SK-N-SH (cell line): ENCODE measurements at regions not wholly inside any gene's neighbourhood (a gene's known extent, or its start where the extent isn't known, plus 50 kb on each side); places are given as distances from the start of the nearest gene placed in this dataset.

Experiments used
- GABPA ChIP-seq: IDR thresholded peaks from 2 replicates; pipeline ENCODE4 v1.4.0; 2012; ENCODE audit warnings: low read depth, mild to moderate bottlenecking
- JUND ChIP-seq: IDR thresholded peaks from 2 replicates; pipeline ENCODE4 v1.4.0; 2012
- MXI1 ChIP-seq: IDR thresholded peaks from 2 replicates; pipeline ENCODE4 v1.6.1; 2012; ENCODE audit warnings: mild to moderate bottlenecking, low read depth, low read length, improper control_type of control experiment
- TF ChIP-seq, protein P1 (sequence below): fragments of 200-600 bp; sonication (generic); IDR thresholded peaks from 2 replicates; pipeline ENCODE4 v1.6.1; 2017; ENCODE audit warnings: antibody characterized with exemption, mild to moderate bottlenecking, moderate library complexity

DNA sequence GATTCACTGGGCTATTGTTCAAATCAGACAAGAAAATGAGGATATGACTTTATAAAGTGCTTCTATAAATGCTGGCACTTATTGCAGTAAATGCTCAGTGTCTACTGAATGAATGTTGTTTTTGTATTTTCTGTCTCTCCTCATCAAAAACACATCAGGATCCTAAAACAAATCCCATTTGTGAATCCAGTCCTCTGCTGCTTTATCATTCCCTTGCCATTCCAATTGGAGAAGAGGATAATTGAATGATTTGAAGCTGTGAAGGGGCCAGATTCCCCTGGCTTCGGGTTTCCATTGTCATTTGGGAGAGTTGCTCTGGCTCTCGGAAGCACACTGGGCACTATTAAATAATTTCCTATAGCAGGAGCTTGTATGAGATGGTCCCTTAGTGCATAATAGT lies 666.8 kb downstream of the ACTL7B start:
- TF ChIP-seq JUND (no peak), GABPA (no peak), MXI1 (no peak)
- TF ChIP-seq, protein P1, sequence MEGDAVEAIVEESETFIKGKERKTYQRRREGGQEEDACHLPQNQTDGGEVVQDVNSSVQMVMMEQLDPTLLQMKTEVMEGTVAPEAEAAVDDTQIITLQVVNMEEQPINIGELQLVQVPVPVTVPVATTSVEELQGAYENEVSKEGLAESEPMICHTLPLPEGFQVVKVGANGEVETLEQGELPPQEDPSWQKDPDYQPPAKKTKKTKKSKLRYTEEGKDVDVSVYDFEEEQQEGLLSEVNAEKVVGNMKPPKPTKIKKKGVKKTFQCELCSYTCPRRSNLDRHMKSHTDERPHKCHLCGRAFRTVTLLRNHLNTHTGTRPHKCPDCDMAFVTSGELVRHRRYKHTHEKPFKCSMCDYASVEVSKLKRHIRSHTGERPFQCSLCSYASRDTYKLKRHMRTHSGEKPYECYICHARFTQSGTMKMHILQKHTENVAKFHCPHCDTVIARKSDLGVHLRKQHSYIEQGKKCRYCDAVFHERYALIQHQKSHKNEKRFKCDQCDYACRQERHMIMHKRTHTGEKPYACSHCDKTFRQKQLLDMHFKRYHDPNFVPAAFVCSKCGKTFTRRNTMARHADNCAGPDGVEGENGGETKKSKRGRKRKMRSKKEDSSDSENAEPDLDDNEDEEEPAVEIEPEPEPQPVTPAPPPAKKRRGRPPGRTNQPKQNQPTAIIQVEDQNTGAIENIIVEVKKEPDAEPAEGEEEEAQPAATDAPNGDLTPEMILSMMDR = no peak
